ENCODE measurements at regions not wholly inside any gene's neighbourhood (a gene's known extent, or its start where the extent isn't known, plus 50 kb on each side); places are given as distances from the start of the nearest gene placed in this dataset.

DNA sequence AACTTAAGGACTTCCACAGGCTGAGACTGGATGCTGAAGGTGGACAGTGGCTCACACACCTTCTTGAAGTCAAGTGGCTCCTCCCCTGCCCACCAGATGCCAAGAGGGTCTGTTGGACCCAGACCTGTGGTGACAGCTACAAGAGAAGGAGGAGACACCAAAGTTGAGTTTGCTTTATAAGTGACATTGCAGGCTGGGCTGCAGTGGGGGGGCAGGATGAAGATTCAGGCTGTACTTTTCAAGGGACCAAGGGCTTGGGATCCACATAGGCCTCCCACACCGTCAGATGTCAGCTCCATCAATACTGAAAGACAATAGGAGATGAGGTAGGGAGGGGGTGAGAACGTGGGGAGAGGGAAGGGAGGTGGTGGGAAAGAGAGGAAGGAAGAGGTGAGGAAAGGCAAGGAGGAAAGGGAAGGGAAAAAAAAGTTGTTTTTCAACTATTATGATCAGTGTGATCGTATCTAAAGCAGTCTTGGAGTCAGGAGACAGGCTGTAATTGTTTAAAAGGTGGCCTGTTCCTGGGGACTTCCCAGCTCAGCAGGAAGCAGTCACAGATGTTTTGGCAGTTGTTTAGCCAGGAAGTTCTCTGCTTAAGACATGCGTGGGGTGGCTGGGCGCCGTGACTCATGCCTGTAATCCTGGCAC lies 84.1 kb upstream of the RESF1 start:
- peak; percentile 19 to 81; a peak in 4 of 6 replicates for ATAC-seq
- 55% methylated on average over 5 of the region's 6 CpGs for WGBS (ENCODE audit: missing lambda C conversion rate)
- TF ChIP-seq NPAS2 (CRISPR knock-in tag; IDR thresholded peaks at IDR 0.05; ENCODE audit: borderline replicate concordance) (no peak), FOSL2 (IDR thresholded peaks at IDR 0.05) (no peak), FOSL2 (CRISPR knock-in tag; IDR thresholded peaks at IDR 0.05) (peak; percentile 51), GATA3 (IDR thresholded peaks at IDR 0.05; ENCODE audit: borderline replicate concordance) (no peak)
- Histone ChIP-seq H3K4me3 (no peak overlapping the region), H3K4me1 (peaks cover 8% of the 10 kb centered on the region; the same call in 2 of the 3 replicates), H3K4me2 (peak overlapping the region; percentile 32), H3K27ac (peak overlapping the region; percentile 47 to 72; a peak in 4 of 6 replicates), H3K9me3 (no peaks in the 10 kb centered on the region)
- CTCF ChIA-PET: interaction anchor here (1.0 kb wide), 1 partner anchor 12 kb away, joined by 3 read pairs; no protein-coding TSS in a partner anchor
- peak; percentile 40 to 76 for DNase-seq (ENCODE audit: low read depth in 1 of 2, low spot score in 1 of 2)
- no peak for FAIRE-seq
- POLR2A ChIA-PET: no interaction called here

DNA sequence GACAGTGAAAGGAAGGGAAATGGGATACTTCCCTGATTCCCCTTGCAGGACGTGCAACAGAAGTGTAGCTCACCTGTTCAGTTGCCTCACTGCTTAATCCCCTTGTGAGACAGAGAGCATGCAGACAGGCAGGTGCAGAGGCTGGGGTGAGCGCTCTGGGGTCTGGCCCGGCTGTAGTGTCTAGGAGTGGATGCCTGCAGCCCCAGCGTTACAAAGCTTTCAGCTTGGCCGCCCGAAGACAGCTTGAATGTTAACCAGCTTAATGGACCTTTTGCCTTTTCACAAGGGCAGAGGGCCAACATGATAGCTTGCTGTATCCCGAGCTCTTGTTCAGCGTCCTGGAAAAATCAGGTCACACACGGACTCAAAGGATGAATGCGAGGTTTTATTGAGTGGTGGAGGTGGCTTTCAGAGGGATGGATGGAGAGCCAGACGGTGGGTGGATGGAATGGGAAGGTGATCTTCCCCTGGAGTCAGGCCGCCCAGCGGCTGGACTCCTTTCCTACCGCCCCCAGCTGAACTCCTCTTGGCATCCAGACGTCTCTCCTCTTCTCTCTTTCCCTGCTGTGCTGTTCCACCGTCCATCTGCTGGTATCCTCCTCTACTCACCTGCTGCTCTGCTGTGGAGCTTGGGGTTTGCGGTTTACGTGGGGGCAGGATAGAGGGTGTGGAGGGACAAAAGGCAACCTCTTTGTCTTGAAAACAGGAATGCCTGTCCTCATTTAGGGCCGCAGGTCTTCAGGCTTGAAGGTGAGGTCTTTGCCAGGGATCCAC lies 86.2 kb upstream of the RESF1 start:
- WGBS (ENCODE audit: missing lambda C conversion rate): 79% methylated on average over 19 of the region's 19 CpGs
- CTCF ChIA-PET: interaction anchor here (0.6 to 2.6 kb wide), 2 partner anchors 10 to 212 kb away, joined by 3 to 6 read pairs; no protein-coding TSS in a partner anchor
- DNase-seq (ENCODE audit: low read depth in 1 of 2, low spot score in 1 of 2) (no peak), ATAC-seq (no peak; a peak in 1 of 6 replicates), FAIRE-seq (no peak)
- POLR2A ChIA-PET: interaction anchor here (0.6 kb wide), 1 partner anchor 90 kb away, joined by 3 read pairs; no protein-coding TSS in a partner anchor
- Histone ChIP-seq H3K4me2 (no peak overlapping the region), H3K27ac (no peak overlapping the region), H3K4me3 (no peak overlapping the region), H3K9me3 (no peaks in the 10 kb centered on the region), H3K4me1 (peaks cover 8% of the 10 kb centered on the region; the same call in 2 of the 3 replicates)
- TF ChIP-seq, protein P1, sequence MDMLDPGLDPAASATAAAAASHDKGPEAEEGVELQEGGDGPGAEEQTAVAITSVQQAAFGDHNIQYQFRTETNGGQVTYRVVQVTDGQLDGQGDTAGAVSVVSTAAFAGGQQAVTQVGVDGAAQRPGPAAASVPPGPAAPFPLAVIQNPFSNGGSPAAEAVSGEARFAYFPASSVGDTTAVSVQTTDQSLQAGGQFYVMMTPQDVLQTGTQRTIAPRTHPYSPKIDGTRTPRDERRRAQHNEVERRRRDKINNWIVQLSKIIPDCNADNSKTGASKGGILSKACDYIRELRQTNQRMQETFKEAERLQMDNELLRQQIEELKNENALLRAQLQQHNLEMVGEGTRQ (IDR thresholded peaks at IDR 0.05): no peak
- no peak for TF ChIP-seq FOSL2 (IDR thresholded peaks at IDR 0.05)
- TF ChIP-seq FOSL2 (CRISPR knock-in tag; IDR thresholded peaks at IDR 0.05): no peak
- TF ChIP-seq SMC3 (IDR thresholded peaks at IDR 0.05): no peak
- TF ChIP-seq KDM1A (IDR thresholded peaks at IDR 0.05; ENCODE audit: low read depth): no peak
- TF ChIP-seq ZFP36 (IDR thresholded peaks at IDR 0.05; ENCODE audit: borderline replicate concordance, partially characterized antibody): no peak
- no peak for TF ChIP-seq CBX8 (IDR thresholded peaks at IDR 0.05)
- TF ChIP-seq, protein P2, sequence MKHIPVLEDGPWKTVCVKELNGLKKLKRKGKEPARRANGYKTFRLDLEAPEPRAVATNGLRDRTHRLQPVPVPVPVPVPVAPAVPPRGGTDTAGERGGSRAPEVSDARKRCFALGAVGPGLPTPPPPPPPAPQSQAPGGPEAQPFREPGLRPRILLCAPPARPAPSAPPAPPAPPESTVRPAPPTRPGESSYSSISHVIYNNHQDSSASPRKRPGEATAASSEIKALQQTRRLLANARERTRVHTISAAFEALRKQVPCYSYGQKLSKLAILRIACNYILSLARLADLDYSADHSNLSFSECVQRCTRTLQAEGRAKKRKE (CRISPR knock-in tag; IDR thresholded peaks at IDR 0.05; ENCODE audit: low read depth): no peak
- TF ChIP-seq, protein P3, sequence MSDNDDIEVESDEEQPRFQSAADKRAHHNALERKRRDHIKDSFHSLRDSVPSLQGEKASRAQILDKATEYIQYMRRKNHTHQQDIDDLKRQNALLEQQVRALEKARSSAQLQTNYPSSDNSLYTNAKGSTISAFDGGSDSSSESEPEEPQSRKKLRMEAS (IDR thresholded peaks at IDR 0.05): no peak
- TF ChIP-seq HOXB5 (CRISPR knock-in tag; IDR thresholded peaks at IDR 0.05): no peak
- TF ChIP-seq, protein P4, sequence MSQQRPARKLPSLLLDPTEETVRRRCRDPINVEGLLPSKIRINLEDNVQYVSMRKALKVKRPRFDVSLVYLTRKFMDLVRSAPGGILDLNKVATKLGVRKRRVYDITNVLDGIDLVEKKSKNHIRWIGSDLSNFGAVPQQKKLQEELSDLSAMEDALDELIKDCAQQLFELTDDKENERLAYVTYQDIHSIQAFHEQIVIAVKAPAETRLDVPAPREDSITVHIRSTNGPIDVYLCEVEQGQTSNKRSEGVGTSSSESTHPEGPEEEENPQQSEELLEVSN (IDR thresholded peaks at IDR 0.05; ENCODE audit: borderline replicate concordance, low read depth): no peak
- no peak for TF ChIP-seq NFE2L2 (conservative IDR thresholded peaks at IDR 0.05; ENCODE audit: low read length)
- TF ChIP-seq, protein P5, sequence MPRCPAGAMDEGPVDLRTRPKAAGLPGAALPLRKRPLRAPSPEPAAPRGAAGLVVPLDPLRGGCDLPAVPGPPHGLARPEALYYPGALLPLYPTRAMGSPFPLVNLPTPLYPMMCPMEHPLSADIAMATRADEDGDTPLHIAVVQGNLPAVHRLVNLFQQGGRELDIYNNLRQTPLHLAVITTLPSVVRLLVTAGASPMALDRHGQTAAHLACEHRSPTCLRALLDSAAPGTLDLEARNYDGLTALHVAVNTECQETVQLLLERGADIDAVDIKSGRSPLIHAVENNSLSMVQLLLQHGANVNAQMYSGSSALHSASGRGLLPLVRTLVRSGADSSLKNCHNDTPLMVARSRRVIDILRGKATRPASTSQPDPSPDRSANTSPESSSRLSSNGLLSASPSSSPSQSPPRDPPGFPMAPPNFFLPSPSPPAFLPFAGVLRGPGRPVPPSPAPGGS (IDR thresholded peaks at IDR 0.05): no peak
- TF ChIP-seq ZC3H11A (IDR thresholded peaks at IDR 0.05): no peak
- no peak for TF ChIP-seq MAFK (IDR thresholded peaks at IDR 0.05; ENCODE audit: partially characterized antibody)
- TF ChIP-seq HDAC2 (IDR thresholded peaks at IDR 0.05): no peak
- no peak for TF ChIP-seq EHF (CRISPR knock-in tag; IDR thresholded peaks at IDR 0.05)
- TF ChIP-seq EP300 (IDR thresholded peaks at IDR 0.05): no peak
- TF ChIP-seq PHF8 (IDR thresholded peaks at IDR 0.05; ENCODE audit: borderline replicate concordance, low read depth): no peak
- TF ChIP-seq RNF2 (IDR thresholded peaks at IDR 0.05; ENCODE audit: borderline replicate concordance, low read depth): no peak
